Globus pallidus (tissue), 1 donor: ENCODE measurements at regions not wholly inside any gene's neighbourhood (a gene's known extent, or its start where the extent isn't known, plus 50 kb on each side); places are given as distances from the start of the nearest gene placed in this dataset.
"Not testable (repeated sequence)": the region's sequence is repeated elsewhere in the genome, so short reads cannot be mapped to it uniquely, and the experiment has no call there.

Experiments
- DNase-seq: peaks from one replicate; pipeline ENCODE4 v3.0.0-alpha.2; 2015; ENCODE audit warnings: low spot score

DNA sequence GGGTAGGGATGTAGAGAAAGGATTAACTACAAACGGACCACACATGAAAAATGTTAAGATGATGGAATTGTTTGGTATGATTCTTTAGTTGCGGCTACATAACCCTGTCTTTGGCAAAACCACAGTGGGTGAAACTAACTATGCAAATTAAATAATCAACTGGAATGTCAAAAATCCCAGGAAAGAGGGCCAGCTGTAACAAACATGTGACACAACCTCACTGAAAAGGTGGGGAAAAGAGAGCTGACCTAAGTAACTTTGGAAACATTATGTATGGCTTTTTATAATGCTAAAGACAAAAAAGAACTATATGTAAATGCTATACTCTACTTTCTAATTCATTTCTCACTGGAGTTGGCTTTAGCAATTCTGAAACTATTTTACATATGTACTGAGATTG is 252.0 kb downstream of the MRPS30 start:
- DNase-seq: no peak

DNA sequence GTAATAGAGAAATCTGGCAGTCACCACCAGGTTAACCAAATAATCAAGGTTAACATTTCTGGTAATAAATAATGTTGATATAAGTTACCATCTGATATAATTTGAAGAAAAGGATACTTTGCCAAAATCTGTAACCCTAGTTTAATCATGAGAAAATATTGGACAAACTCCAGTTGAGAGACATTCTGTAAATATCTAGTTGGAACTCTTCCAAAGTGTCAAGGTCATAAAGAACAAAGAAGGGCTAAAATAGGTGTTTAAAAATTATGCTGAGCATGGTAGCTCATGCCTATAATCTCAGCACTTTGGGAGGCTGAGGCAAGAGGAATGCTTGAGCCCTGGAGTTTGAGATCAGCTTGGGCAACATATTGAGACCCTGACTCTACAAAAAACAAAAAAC is 253.3 kb downstream of the MRPS30 start:
- DNase-seq: no peak

- DNase-seq: no peak
Observed at GRCh38 chr5:45081082-45081481, 272.3 kb downstream of the MRPS30 start.

- DNase-seq: no peak
Observed at GRCh38 chr5:45089870-45090269, 281.1 kb downstream of the MRPS30 start.

- no peak for DNase-seq
Observed at GRCh38 chr5:45093377-45093776, 284.6 kb downstream of the MRPS30 start.

DNA sequence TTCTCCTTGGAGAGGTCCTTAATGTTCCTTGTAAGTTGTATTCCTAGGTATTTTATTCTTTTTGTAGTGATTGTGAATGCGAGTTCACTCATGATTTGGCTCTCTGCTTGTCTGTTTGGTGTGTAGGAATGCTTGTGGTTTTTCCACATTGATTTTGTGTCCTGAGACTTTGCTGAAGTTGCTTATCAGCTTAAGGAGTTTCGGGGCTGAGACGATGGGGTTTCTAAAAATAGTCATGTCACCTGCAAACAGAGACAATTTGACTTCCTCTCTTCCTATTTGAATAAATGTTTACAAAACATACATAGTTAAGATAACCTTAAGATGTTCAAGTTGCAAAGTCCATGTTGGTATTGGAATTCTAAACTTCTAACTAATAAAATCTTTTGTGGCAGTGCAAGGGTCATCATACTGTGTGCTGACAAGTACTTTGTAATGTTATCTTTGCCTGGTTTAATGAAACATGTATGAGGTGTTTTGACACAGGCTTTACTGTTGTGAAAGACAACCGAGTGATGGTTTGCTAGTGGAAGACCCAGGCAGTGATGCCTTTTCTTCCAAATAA is 286.2 kb downstream of the MRPS30 start:
- DNase-seq: no peak

- no peak for DNase-seq
Observed at GRCh38 chr5:45098483-45098882, 289.7 kb downstream of the MRPS30 start.

GRCh38 chr5:45101146-45101545 is 292.4 kb downstream of the MRPS30 start:
- DNase-seq: no peak

DNA sequence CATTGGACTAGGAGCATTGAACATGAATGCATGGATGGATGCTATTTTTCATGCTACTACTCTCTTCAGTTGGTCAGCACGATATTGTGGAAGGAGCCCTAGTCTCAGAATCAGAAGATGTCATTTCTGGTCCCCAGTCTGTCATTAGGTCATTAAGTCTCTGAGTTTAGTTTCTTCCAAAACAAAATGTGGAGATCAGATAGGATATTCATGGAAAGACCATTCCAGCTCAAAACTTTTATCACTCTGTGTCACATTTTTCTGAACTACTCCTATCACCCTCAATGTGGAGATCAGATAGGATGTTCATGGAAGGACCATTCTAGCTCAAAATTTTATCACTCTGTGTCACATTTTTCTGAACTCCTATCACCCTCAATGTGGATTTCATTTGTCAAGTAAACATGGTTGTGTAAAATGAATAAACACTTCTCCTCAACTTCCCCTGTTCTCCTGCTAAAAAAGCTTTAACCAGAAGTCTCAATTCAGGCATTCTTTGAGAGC is 296.8 kb downstream of the MRPS30 start:
- no peak for DNase-seq

- DNase-seq: no peak
Observed at GRCh38 chr5:45109062-45109461, 300.3 kb downstream of the MRPS30 start.

- DNase-seq: no peak
Observed at GRCh38 chr5:45109636-45110035, 300.9 kb downstream of the MRPS30 start.

DNA sequence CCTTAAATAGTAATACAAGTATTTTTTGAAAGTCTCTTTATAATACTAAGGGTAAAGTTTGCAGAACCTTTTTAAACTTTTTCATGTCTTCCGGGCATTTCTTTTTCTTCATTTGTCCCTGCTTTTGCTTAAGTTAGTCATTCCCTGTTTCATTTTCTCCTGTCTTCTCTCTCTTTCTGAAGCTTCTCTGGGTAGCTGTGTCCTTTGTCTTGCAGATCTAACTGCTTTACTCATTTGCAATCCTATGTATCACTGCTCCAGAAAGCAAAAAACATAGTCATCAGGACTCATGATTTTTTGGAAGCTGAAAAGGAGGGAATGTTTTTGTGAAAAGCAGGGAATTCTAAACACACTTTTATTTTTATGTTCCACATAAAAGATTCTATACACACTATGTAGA is 301.7 kb downstream of the MRPS30 start:
- no peak for DNase-seq

- no peak for DNase-seq
Observed at GRCh38 chr5:45113726-45114125, 305.0 kb downstream of the MRPS30 start.

DNA sequence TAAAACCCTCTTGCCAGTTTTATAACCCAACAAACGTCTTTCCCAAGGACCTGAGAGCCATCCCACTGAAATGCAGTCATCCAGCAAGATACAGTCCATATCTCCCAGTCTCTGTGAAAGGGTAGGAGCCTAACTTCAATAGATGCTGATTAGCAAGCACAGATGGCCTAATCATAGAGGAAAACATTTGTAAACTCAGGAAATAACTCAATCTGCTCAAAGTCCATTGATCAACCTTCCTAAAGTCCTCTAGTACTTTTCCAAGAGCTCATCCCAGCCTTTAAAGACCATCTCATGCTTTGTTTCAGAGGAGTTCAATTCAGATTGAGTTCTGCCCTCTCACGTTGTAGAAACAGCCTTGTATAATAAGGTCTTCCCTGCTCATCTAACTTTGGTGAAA is 324.2 kb downstream of the MRPS30 start:
- no peak for DNase-seq

DNA sequence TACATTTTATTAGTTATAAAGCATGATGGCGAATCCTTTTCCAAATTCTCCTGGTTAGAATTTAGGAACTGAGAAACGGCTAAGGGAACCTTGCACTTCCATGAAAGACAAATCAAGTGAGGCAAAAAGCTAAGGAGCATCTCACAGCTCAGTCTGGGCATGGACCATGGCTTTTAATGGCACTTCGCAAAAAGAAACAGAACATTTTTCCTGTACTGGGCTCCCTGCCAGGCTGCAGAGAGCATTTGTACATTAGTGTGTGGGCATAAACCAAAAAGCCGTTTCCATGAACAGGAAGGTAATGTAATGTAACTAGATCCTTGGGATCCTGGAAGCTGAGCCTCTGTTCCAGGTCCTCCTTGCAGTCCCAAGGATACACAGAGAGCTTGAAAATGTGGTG is 354.2 kb downstream of the MRPS30 start:
- DNase-seq: no peak

DNA sequence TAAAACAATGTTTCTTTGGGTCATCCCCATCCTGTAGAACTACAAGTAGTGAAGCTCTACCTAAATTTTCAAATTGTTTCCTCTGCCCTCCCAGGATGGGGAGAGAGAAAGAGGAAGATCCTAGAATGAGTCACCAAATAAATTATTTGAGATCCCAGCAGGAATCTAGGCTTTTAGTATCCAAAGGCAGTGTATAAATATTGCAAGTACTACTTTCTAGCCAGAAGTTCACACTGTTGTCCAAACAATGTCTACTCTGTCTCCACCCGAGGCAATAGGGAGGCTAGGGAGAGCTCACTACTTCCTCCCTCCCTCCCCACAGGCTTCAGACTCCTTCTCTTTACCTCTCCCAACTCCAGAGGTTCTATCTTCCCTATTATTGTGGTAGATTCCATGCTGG is 362.8 kb downstream of the MRPS30 start:
- DNase-seq: no peak

DNA sequence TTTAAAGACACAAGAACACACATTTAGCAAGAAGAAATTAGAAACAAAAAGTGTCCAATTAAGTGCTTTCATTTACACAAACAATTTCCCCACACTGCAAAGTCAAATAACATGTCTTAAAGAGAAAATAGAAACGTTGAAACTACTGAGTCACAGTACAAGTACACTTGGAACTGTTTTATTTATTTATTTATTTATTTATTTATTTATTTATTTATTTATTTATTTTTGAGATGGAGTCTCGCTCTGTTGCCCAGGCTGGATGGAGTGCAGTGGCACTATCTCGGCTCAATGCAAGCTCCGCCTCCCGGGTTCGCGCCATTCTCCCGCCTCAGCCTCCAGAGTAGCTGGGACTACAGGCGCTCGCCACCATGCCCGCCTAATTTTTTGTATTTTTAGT is 363.9 kb downstream of the MRPS30 start:
- not testable (repeated sequence) for DNase-seq

DNA sequence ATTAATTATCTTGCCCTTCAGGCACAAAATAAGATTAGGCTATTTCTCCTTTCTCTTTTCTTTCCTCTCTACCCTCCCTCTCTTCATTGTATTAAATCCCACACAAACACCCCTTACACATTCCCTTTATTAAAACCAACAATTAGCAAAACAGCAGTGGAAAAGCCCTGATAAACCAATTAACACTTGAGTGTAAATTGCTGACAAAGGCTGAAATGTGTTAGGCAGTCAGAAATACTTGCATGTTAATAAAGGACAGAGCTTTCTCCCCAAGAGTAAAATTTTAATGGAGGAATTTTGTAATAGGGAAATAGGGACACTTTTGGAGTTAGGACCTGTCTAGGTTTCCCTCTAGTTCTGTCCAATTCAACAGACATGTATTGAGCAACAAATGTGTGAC is 370.9 kb downstream of the MRPS30 start:
- DNase-seq: no peak

GRCh38 chr5:45189042-45189441 is 380.3 kb downstream of the MRPS30 start:
- DNase-seq: no peak

GRCh38 chr5:45189481-45189880 is 380.7 kb downstream of the MRPS30 start:
- DNase-seq: no peak

GRCh38 chr5:45195026-45195425 is 386.3 kb downstream of the MRPS30 start:
- no peak for DNase-seq
